Lung microvascular endothelial cell (primary cell): ENCODE measurements at regions not wholly inside any gene's neighbourhood (a gene's known extent, or its start where the extent isn't known, plus 50 kb on each side); places are given as distances from the start of the nearest gene placed in this dataset.

Experiments used
- DNase-seq, 2 donors: peaks; one replicate each; pipeline versions ENCODE4 v3.0.0 to v3.0.0-alpha.2; 2010; ENCODE audit warnings: low read depth in 2 of 2

DNA sequence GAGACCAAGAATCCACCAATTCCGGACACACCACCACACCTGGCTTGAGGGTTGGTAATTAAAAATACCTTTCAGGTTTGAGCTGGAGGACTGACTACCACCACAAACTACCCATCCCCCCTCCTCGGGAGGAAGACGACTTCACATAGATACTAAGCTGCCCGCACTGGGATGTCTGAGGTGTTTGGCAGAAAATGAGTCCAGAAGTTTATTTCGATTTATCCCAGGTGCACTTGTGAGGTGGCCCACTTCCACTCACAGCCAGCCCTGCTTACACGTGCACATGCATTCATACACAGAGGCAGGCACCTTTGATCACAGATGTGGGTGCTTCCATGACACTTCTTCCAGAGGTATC is 187.1 kb downstream of the ID4 start:
- DNase-seq: no peak

DNA sequence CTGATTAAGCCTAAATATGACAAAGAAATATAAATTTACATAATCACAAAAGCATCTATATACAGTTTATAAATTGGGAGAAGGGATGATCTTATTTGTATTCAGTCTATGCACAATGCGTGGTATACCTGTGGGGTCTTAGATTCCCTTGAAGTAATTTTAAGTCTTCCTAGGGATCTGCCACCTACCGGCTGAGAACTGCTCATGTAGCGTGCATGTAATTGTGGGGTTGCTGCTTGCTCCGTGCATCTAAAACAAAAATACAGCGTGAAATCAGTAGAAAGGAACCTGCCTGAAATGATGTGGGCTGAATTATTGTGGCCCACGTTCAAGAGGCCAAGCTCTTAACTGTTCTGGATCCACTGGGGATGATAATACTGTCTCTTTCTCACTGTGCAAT is 187.3 kb downstream of the MBOAT1 start:
- no peak for DNase-seq

DNA sequence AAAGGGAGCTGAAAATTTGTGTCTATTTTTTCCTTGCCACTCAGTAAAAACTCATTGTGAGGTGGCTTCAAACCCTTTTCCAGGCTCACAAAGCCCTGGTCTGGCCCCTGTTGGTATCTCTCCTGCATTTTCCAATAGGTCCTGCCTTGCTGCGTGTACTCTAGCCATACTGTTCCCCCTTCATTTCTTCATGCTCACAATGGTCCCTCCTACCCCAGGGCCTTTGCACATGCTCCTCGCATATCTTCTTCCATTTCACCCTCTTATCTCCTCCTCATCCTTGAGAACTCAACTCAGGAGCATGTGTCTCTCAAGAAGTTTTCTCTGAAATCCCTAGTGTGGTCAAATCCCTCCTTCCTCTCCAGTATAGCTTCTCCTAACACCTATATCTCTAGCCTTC is 186.6 kb downstream of the MBOAT1 start:
- no peak for DNase-seq

DNA sequence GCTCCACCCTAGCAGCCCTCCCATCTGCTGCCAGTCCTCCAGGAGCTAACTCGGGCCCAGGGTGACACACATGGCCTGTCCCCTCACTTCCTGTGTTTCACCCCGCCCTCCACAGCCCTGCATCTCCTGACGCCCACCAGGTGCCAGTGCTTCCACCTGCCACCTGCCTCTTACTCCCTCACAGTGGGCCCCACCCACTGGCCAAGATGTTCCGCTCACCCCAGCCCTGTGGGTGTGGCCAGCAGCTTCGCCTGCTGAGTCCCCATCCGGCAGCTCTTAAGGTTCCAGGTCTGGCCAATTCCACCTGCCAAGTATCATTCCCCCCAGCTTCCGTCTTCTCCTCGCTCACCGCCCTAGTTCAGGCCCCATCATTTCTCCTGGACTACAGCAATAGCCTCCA is 184.1 kb downstream of the MBOAT1 start:
- DNase-seq: no peak

DNA sequence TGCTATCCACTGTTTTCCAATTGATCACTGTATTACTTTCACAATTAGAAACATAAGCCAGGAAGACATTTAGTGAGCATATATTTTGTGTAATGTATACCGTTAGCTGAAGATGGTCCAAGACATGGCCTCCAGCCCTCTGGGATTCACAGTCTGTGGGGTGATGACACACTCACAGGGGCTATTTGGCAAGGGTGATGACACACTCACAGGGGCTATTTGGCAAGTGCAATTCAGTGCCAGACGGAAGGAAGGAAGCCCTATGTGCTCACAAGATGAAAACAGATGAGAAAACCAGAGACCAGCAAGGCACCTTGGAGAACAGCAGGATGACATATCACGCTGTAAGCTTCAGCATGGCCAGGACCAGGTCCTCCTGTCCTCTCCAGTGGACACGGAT is 183.7 kb downstream of the MBOAT1 start:
- no peak for DNase-seq

DNA sequence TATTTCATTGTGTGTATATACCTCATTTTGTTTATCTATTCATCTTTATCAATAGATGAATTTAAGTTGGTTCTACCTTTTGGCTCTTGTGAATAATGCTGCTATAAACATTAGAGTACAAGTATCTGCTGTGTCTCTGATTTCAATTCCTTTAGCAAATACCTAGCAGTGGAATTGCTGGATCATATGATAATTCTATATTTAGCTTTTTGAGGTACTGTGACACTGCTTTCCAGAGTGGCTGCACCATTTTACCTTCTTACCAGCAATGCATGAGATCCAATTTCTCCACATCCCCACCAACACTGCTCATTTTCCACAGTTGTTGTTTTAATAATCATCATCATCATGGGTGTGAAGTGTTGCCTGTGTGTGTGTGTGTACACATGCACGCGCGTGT is 182.3 kb downstream of the MBOAT1 start:
- no peak for DNase-seq

DNA sequence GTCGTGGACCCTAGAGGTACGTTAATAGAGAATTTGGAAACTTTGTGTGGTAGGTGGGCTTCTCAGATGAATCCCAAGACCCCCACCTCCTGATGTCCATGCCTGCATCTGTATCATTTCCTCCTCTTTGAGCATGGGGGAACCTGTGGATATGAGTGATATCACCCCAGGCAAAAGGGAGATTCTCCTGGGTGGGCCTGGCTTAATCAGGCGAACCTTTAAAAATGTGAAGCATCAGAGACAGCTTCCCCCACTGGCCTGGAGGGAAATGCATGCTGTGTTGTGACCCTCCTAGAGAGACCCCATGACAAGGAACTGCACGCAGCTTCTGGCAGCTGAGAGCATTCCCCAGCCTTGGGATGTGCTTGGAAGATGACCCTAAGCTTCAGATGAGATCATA is 180.9 kb downstream of the MBOAT1 start:
- no peak for DNase-seq

DNA sequence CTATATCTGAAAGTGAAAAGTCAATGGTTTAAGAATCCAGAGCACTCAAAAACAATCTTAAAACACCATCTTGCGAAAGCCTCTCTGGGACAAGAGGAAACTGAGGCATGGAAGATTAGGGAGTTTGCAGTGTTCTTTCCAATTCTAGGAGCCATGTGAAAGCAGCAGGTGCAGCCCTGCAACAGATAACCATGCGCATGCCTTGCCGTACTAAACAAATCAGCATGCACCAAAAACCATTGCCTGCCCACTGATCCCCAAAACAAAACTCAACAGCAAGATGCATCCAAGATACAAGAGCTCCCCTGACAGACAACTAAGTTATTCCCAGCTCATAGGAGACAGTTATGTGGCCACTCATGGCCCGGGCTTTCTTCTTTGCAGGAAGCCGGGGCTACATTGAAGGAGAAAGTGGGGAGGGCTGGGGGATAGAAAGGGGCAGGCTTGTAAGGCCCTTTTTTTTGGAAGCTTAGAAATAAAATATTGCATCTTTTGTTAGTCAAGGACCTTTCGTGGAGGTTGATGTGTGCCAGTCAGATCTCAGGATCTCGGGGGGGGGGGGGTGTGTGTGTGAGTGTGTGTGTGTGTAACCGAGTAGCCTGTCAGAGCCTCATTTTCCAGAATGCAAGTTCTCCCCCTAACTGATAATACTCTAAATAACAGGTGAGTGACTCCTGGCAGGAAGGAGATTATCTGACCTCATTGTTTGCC is 178.4 kb downstream of the MBOAT1 start:
- no peak for DNase-seq

DNA sequence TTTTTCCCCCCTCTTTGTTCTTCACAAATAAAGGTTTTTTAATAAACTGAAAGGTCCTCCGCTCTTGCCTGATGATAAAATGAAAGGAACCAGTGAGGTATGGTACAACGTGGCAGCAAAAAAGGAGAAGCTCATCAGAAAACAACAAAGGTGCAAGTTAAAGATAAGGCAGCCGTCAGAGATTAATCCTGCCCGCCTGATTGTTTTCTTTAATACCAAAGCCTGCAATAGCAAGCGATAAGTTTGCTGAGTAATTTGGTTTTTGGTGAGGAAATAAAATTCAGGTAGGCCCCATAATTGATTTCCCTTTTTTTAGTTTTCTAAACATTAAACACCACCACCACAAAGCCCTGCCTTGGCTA is 177.9 kb downstream of the MBOAT1 start:
- DNase-seq: no peak

DNA sequence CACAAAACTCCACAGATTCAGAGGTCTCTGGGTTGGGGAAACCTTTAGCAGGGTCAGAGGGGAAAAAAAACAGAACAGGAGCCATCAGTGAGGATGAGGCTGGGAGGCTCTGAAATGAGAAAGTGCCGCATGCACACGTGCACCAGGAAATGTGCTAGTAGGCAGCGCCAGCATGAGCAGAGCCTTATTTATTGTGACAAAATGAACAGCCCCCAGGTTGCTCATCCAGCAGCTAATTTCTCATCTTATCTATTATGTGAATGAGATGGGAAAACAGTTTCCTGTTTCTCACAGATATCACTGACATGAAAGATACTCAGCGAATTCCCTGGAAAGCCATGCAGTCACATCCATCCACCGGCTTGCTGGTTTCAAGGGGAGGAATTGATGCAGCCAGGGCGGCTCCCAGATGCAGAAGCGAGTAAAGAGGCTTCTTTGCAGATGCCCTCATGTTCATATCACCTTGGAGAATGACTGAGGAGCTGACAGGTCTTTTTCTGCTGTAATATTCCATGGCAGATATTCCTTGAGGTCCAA is 176.1 kb downstream of the MBOAT1 start:
- DNase-seq: no peak

DNA sequence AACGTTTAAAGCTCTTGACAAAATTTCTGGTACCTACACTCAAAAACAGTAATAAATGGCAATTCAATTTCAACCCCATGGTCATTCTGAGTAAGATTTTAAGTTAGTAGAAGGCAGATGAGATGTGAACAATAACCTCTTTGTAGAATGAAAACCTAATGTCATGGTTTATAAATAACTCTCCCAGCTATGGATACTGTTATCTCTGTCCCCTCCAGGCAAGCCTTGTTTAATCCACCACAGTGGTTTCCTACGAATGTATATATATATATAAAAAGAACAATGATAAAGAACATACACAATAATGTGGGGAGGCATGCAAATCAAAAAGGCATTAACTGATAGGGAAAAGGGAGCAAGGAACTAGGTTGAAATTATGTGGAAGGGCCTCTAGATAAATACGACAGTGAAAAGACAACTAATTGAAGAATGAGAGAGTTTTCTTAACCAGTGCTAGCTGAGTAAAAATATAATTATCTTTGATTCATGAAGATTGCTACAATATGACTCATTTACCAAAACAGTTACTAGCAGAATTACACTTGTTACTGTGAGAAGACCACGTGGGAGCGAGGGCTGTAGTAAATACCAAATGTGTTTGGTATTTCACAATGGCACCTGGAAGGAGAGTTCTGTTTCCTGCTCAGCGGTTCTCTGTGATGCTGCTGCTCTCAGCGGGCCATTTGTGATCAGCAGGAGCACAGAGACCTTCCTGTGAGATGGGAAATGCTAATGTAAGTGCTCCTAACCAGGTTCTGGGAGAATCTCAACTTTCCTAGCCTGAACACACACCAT is 173.7 kb downstream of the MBOAT1 start:
- DNase-seq: no peak

DNA sequence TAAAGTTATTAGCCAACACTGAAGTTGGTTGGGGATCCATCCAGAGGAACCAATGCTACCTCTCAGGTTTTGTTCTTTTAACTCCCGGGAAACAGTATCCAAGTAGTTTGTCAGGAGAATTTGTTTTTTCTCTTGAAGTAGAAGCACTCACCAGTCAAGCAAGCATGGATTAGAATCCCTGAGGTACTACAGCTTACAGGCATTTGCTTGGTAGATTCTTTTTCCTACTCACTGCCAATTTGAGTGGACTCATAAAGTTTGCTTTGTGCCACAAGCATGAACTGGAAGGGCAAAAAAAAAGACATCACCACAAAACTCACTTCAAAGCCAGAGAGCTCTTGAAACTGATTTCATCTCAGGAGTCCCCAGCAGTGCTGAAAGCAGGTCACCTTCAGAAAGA is 167.4 kb downstream of the MBOAT1 start:
- DNase-seq: no peak
